Naive thymus-derived CD8-positive, alpha-beta T cell (primary cell): ENCODE measurements at regions not wholly inside any gene's neighbourhood (a gene's known extent, or its start where the extent isn't known, plus 50 kb on each side); places are given as distances from the start of the nearest gene placed in this dataset.

Experiments used
- ATAC-seq, 2 donors: fragments of 150-1000 bp; cut with Tn5 transposase in 1 of 2; sonication (Bioruptor Pico), chemical (Tn5 transposase) in 1 of 2; 1 replicate in 1 of 2; 2 replicates in 1 of 2; pipeline ENCODE4 v1.10.0; 2021; ENCODE audit warnings: mild to moderate bottlenecking in 2 of 2, moderate library complexity in 2 of 2
- POLR2A ChIA-PET: fragments of 350-600 bp; sonication (Branson Sonifier 250); formaldehyde crosslinking; loops from one replicate; lab custom pipeline; 2021; ENCODE audit warnings: antibody characterized with exemption; lab: Charles Lee
- DNase-seq, 10 donors: peaks; one replicate each; pipeline versions ENCODE4 v3.0.0 to v3.0.0-alpha.2; 2020 to 2022
- H3K27ac Mint-ChIP-seq, 10 donors: one replicate each; pipeline ENCODE4 v1.8.0; 2020 to 2022; ENCODE audit warnings: mild to moderate bottlenecking in 10 of 10, mixed read lengths in 10 of 10, moderate library complexity in 4 of 10, inconsistent platforms in 1 of 10
- H3K27me3 Mint-ChIP-seq, 5 donors: one replicate each; pipeline ENCODE4 v1.8.0; 2021 to 2022; ENCODE audit warnings: mixed read lengths in 5 of 5
- H3K36me3 Mint-ChIP-seq, 3 donors: one replicate each; pipeline ENCODE4 v1.8.0; 2020 to 2022; ENCODE audit warnings: mixed read lengths in 3 of 3, mild to moderate bottlenecking in 2 of 3, inconsistent platforms in 1 of 3
- H3K4me1 Mint-ChIP-seq, 4 donors: one replicate each; pipeline ENCODE4 v1.8.0; 2021 to 2022; ENCODE audit warnings: mixed read lengths in 4 of 4
- H3K4me3 Mint-ChIP-seq, 10 donors: one replicate each; pipeline ENCODE4 v1.8.0; 2020 to 2022; ENCODE audit warnings: mild to moderate bottlenecking in 10 of 10, mixed read lengths in 10 of 10, moderate library complexity in 6 of 10, inconsistent platforms in 1 of 10
- H3K9me3 Mint-ChIP-seq, 9 donors: one replicate each; pipeline ENCODE4 v1.8.0; 2020 to 2022; ENCODE audit warnings: mixed read lengths in 9 of 9, mild to moderate bottlenecking in 3 of 9, inconsistent platforms in 1 of 9, moderate library complexity in 1 of 9

- peaks cover 0 to 15% (median 4%) of the 10 kb centered on the region in 5 donors for H3K27me3 Mint-ChIP-seq
- DNase-seq = no peak
- peaks cover 0 to 4% (median 0%) of the 10 kb centered on the region in 3 donors for H3K36me3 Mint-ChIP-seq
- H3K9me3 Mint-ChIP-seq = peaks cover 0 to 16% (median 7%) of the 10 kb centered on the region in 9 donors
- POLR2A ChIA-PET = no interaction called here
- ATAC-seq = no peak
- peaks cover 0 to 2% (median 0%) of the 10 kb centered on the region in 4 donors for H3K4me1 Mint-ChIP-seq
- no peak overlapping the region for H3K4me3 Mint-ChIP-seq
- no peak overlapping the region for H3K27ac Mint-ChIP-seq
Observed at GRCh38 chr10:130766071-130766470, 545.5 kb downstream of the TCERG1L start.

GRCh38 chr10:130767116-130767730, 544.3 kb downstream of the TCERG1L start:
- Mint-ChIP-seq H3K4me3 (no peak overlapping the region), H3K27ac (no peak overlapping the region), H3K27me3 (peaks cover 0 to 16% (median 7%) of the 10 kb centered on the region in 5 donors), H3K36me3 (peaks cover 0 to 4% (median 0%) of the 10 kb centered on the region in 3 donors), H3K9me3 (peaks cover 0 to 16% (median 7%) of the 10 kb centered on the region in 9 donors), H3K4me1 (peaks cover 0 to 2% (median 0%) of the 10 kb centered on the region in 4 donors)
- POLR2A ChIA-PET = no interaction called here
- DNase-seq (no peak), ATAC-seq (no peak)

GRCh38 chr10:130769146-130770017, 542.1 kb downstream of the TCERG1L start:
- Mint-ChIP-seq H3K9me3 (peaks cover 0 to 16% (median 8%) of the 10 kb centered on the region in 9 donors), H3K4me1 (peaks cover 0 to 2% (median 0%) of the 10 kb centered on the region in 4 donors), H3K4me3 (no peak overlapping the region), H3K27ac (no peak overlapping the region), H3K36me3 (peaks cover 0 to 4% (median 0%) of the 10 kb centered on the region in 3 donors), H3K27me3 (peaks cover 0 to 32% (median 6%) of the 10 kb centered on the region in 5 donors)
- ATAC-seq (no peak), DNase-seq (no peak)
- POLR2A ChIA-PET = no interaction called here

GRCh38 chr10:130770018-130770630, 541.4 kb downstream of the TCERG1L start:
- POLR2A ChIA-PET = no interaction called here
- DNase-seq (no peak), ATAC-seq (no peak)
- Mint-ChIP-seq H3K9me3 (peaks cover 0 to 16% (median 8%) of the 10 kb centered on the region in 9 donors), H3K27me3 (peaks cover 0 to 28% (median 6%) of the 10 kb centered on the region in 5 donors), H3K36me3 (peaks cover 0 to 3% (median 0%) of the 10 kb centered on the region in 3 donors), H3K27ac (no peak overlapping the region), H3K4me3 (no peak overlapping the region), H3K4me1 (peaks cover 0 to 2% (median 0%) of the 10 kb centered on the region in 4 donors)

- peaks cover 0 to 24% (median 6%) of the 10 kb centered on the region in 5 donors for H3K27me3 Mint-ChIP-seq
- H3K4me1 Mint-ChIP-seq = no peaks in the 10 kb centered on the region
- ATAC-seq (no peak), DNase-seq (no peak)
- H3K27ac Mint-ChIP-seq = no peak overlapping the region
- no peak overlapping the region for H3K4me3 Mint-ChIP-seq
- no peaks in the 10 kb centered on the region for H3K36me3 Mint-ChIP-seq
- POLR2A ChIA-PET = no interaction called here
- peaks cover 0 to 16% (median 7%) of the 10 kb centered on the region in 9 donors for H3K9me3 Mint-ChIP-seq
Observed at GRCh38 chr10:130771491-130771946, 540.0 kb downstream of the TCERG1L start.

- H3K36me3 Mint-ChIP-seq = no peaks in the 10 kb centered on the region
- DNase-seq = no peak
- peaks cover 0 to 24% (median 6%) of the 10 kb centered on the region in 5 donors for H3K27me3 Mint-ChIP-seq
- peaks cover 0 to 16% (median 7%) of the 10 kb centered on the region in 9 donors for H3K9me3 Mint-ChIP-seq
- H3K4me3 Mint-ChIP-seq = no peak overlapping the region
- H3K4me1 Mint-ChIP-seq = no peaks in the 10 kb centered on the region
- H3K27ac Mint-ChIP-seq = no peak overlapping the region
- POLR2A ChIA-PET = no interaction called here
- ATAC-seq = no peak
Observed at GRCh38 chr10:130772056-130772455, 539.5 kb downstream of the TCERG1L start.

GRCh38 chr10:130772676-130773075, 538.8 kb downstream of the TCERG1L start:
- no peak overlapping the region for H3K27ac Mint-ChIP-seq
- H3K4me1 Mint-ChIP-seq = no peaks in the 10 kb centered on the region
- POLR2A ChIA-PET = no interaction called here
- DNase-seq = no peak
- peaks cover 0 to 16% (median 7%) of the 10 kb centered on the region in 9 donors for H3K9me3 Mint-ChIP-seq
- H3K36me3 Mint-ChIP-seq = no peaks in the 10 kb centered on the region
- no peak for ATAC-seq
- no peak overlapping the region for H3K4me3 Mint-ChIP-seq
- H3K27me3 Mint-ChIP-seq = peaks cover 0 to 24% (median 6%) of the 10 kb centered on the region in 5 donors

- Mint-ChIP-seq H3K36me3 (no peaks in the 10 kb centered on the region), H3K27ac (no peak overlapping the region), H3K9me3 (peaks cover 0 to 7% (median 0%) of the 10 kb centered on the region in 9 donors), H3K4me3 (no peak overlapping the region), H3K27me3 (peaks cover 0 to 24% (median 6%) of the 10 kb centered on the region in 5 donors), H3K4me1 (no peaks in the 10 kb centered on the region)
- POLR2A ChIA-PET = no interaction called here
- DNase-seq (no peak), ATAC-seq (no peak)
Observed at GRCh38 chr10:130773941-130774340, 537.6 kb downstream of the TCERG1L start.

GRCh38 chr10:130774871-130775270, 536.6 kb downstream of the TCERG1L start:
- H3K4me3 Mint-ChIP-seq = no peak overlapping the region
- no peak for ATAC-seq
- no peak overlapping the region for H3K27ac Mint-ChIP-seq
- peaks cover 0 to 24% (median 6%) of the 10 kb centered on the region in 5 donors for H3K27me3 Mint-ChIP-seq
- H3K36me3 Mint-ChIP-seq = no peaks in the 10 kb centered on the region
- H3K9me3 Mint-ChIP-seq = peaks cover 0 to 3% (median 0%) of the 10 kb centered on the region in 9 donors
- H3K4me1 Mint-ChIP-seq = no peaks in the 10 kb centered on the region
- no peak for DNase-seq
- POLR2A ChIA-PET = no interaction called here

GRCh38 chr10:130775311-130775710, 536.2 kb downstream of the TCERG1L start:
- ATAC-seq (no peak), DNase-seq (no peak)
- Mint-ChIP-seq H3K27me3 (peaks cover 0 to 24% (median 6%) of the 10 kb centered on the region in 5 donors), H3K9me3 (peaks cover 0 to 3% (median 0%) of the 10 kb centered on the region in 9 donors), H3K27ac (no peak overlapping the region), H3K36me3 (no peaks in the 10 kb centered on the region), H3K4me3 (no peak overlapping the region), H3K4me1 (no peaks in the 10 kb centered on the region)
- POLR2A ChIA-PET = no interaction called here

GRCh38 chr10:130776724-130777123, 534.8 kb downstream of the TCERG1L start:
- H3K9me3 Mint-ChIP-seq = peaks cover 0 to 3% (median 0%) of the 10 kb centered on the region in 9 donors

GRCh38 chr10:130777507-130778165, 533.9 kb downstream of the TCERG1L start:
- Mint-ChIP-seq H3K4me1 (no peaks in the 10 kb centered on the region), H3K36me3 (no peaks in the 10 kb centered on the region), H3K27me3 (peaks cover 0 to 21% (median under 1%) of the 10 kb centered on the region in 5 donors), H3K27ac (no peak overlapping the region), H3K4me3 (no peak overlapping the region), H3K9me3 (peaks cover 0 to 3% (median 0%) of the 10 kb centered on the region in 9 donors)
- DNase-seq (no peak), ATAC-seq (no peak)
- POLR2A ChIA-PET = no interaction called here

More at GRCh38 chr10:130776724-130777123, 534.8 kb downstream of the TCERG1L start:
- ATAC-seq = no peak
- no peak overlapping the region for H3K4me3 Mint-ChIP-seq
- H3K27me3 Mint-ChIP-seq = peaks cover 0 to 24% (median 6%) of the 10 kb centered on the region in 5 donors
- H3K36me3 Mint-ChIP-seq = no peaks in the 10 kb centered on the region
- POLR2A ChIA-PET = no interaction called here
- no peaks in the 10 kb centered on the region for H3K4me1 Mint-ChIP-seq
- no peak overlapping the region for H3K27ac Mint-ChIP-seq
- DNase-seq = no peak
